Ovary (tissue), 3 donors: ENCODE measurements at regions not wholly inside any gene's neighbourhood (a gene's known extent, or its start where the extent isn't known, plus 50 kb on each side); places are given as distances from the start of the nearest gene placed in this dataset.

Experiments used
- CTCF ChIP-seq, 3 donors: fragments of 450-650 bp in 2 of 3; fragments of 200-600 bp in 1 of 3; IDR thresholded peaks; one replicate each; pipeline versions ENCODE4 v1.5.1 to v1.8.0; 2016 to 2022; ENCODE audit warnings: antibody characterized with exemption in 3 of 3, mild to moderate bottlenecking in 1 of 3
- POLR2A ChIP-seq: fragments of 450-650 bp; IDR thresholded peaks from one replicate; pipeline ENCODE4 v1.6.1; 2017; ENCODE audit warnings: antibody characterized with exemption, mild to moderate bottlenecking, moderate library complexity
- donor health status: DM: no; HTN: no; CAD: no.

GRCh38 chr7:96426027-96426426 is 104.1 kb upstream of the SLC25A13 start:
- TF ChIP-seq POLR2A (no peak), CTCF (IDR thresholded peaks at IDR 0.05) (no peak)
